WERI-Rb-1 (cell line): ENCODE measurements at regions not wholly inside any gene's neighbourhood (a gene's known extent, or its start where the extent isn't known, plus 50 kb on each side); places are given as distances from the start of the nearest gene placed in this dataset.
"Not testable (repeated sequence)": the region's sequence is repeated elsewhere in the genome, so short reads cannot be mapped to it uniquely, and the experiment has no call there.

Experiments
- DNase-seq: peaks from one replicate; pipeline ENCODE4 v3.0.0-alpha.2; 2020
- H3K27ac ChIP-seq: fragments of 250-450 bp; sonication (Bioruptor Pico); 2 replicates; pipeline ENCODE4 v1.5.1; 2020; ENCODE audit warnings: mild to moderate bottlenecking, moderate library complexity
- H3K27me3 ChIP-seq: fragments of 250-450 bp; sonication (Bioruptor Pico); 2 replicates; pipeline ENCODE4 v1.5.1; 2021; ENCODE audit warnings: mild to moderate bottlenecking, low read depth, moderate library complexity; ENCODE audit not compliant: insufficient read depth, severe bottlenecking
- H3K36me3 ChIP-seq: fragments of 250-450 bp; sonication (Bioruptor Pico); 2 replicates; pipeline ENCODE4 v1.5.1; 2020; ENCODE audit warnings: mild to moderate bottlenecking, moderate library complexity
- H3K4me3 ChIP-seq: 2 replicates; pipeline ENCODE4 v1.5.1; 2011; ENCODE audit warnings: low read depth, mild to moderate bottlenecking, control low read depth, low read length
- H3K9me3 ChIP-seq: fragments of 250-450 bp; sonication (Bioruptor Pico); 2 replicates; pipeline ENCODE4 v1.5.1; 2021; ENCODE audit warnings: mild to moderate bottlenecking, moderate library complexity; ENCODE audit not compliant: severe bottlenecking
- CTCF ChIP-seq: IDR thresholded peaks from 2 replicates; pipeline ENCODE4 v1.5.1; 2011; ENCODE audit warnings: low read depth, mild to moderate bottlenecking, control low read depth, inconsistent platforms, low read length

- no peak for TF ChIP-seq CTCF
- Histone ChIP-seq H3K27ac (no peak overlapping the region), H3K27me3 (no peaks in the 10 kb centered on the region), H3K36me3 (no peaks in the 10 kb centered on the region), H3K4me3 (no peak overlapping the region), H3K9me3 (no peaks in the 10 kb centered on the region)
- no peak for DNase-seq
These were observed 216.9 kb upstream of the BTBD3 start for GRCh38 chr20:11700831-11701230.

GRCh38 chr20:11702721-11703518 is 214.8 kb upstream of the BTBD3 start:
- DNase-seq = no peak
- H3K4me3 ChIP-seq = no peak overlapping the region
- no peaks in the 10 kb centered on the region for H3K27me3 ChIP-seq
- TF ChIP-seq CTCF = no peak
- no peak overlapping the region for H3K27ac ChIP-seq
- H3K36me3 ChIP-seq = no peaks in the 10 kb centered on the region
- H3K9me3 ChIP-seq = no peaks in the 10 kb centered on the region

GRCh38 chr20:11705512-11705911 is 212.2 kb upstream of the BTBD3 start:
- DNase-seq = no peak
- Histone ChIP-seq H3K27ac (no peak overlapping the region), H3K27me3 (no peaks in the 10 kb centered on the region), H3K9me3 (no peaks in the 10 kb centered on the region), H3K4me3 (no peak overlapping the region), H3K36me3 (no peaks in the 10 kb centered on the region)
- no peak for TF ChIP-seq CTCF

- H3K27ac ChIP-seq, H3K27me3 ChIP-seq, H3K36me3 ChIP-seq, H3K4me3 ChIP-seq, DNase-seq, H3K9me3 ChIP-seq: not testable (repeated sequence)
These were observed 209.5 kb upstream of the BTBD3 start for GRCh38 chr20:11708223-11708622.

GRCh38 chr20:11711214-11711613 is 206.5 kb upstream of the BTBD3 start:
- Histone ChIP-seq H3K9me3 (no peaks in the 10 kb centered on the region), H3K27ac (no peak overlapping the region), H3K27me3 (no peaks in the 10 kb centered on the region), H3K4me3 (no peak overlapping the region), H3K36me3 (no peaks in the 10 kb centered on the region)
- no peak for DNase-seq
- no peak for TF ChIP-seq CTCF

GRCh38 chr20:11712639-11713160 is 205.0 kb upstream of the BTBD3 start:
- TF ChIP-seq CTCF = no peak
- Histone ChIP-seq H3K27ac (no peak overlapping the region), H3K9me3 (no peaks in the 10 kb centered on the region), H3K36me3 (no peaks in the 10 kb centered on the region), H3K4me3 (no peak overlapping the region), H3K27me3 (no peaks in the 10 kb centered on the region)
- no peak for DNase-seq
